LNCaP clone FGC (cell line): ENCODE measurements at regions not wholly inside any gene's neighbourhood (a gene's known extent, or its start where the extent isn't known, plus 50 kb on each side); places are given as distances from the start of the nearest gene placed in this dataset.

Experiments used
- DNase-seq: peaks from one replicate; pipeline ENCODE4 v3.0.0-alpha.2; 2011; ENCODE audit warnings: low read depth
- H3K4me3 ChIP-seq: 2 replicates; pipeline ENCODE4 v1.5.1; 2011; ENCODE audit warnings: mild to moderate bottlenecking, low read depth, low read length, control low read depth
- TF ChIP-seq, protein P1 (sequence below): IDR thresholded peaks from 2 replicates; pipeline ENCODE4 v1.5.1; 2012; ENCODE audit warnings: mild to moderate bottlenecking; ENCODE audit not compliant: control insufficient read depth, insufficient read depth; ENCODE audit errors: extremely low read depth

GRCh38 chr3:64848127-64848800, 160.5 kb upstream of the ADAMTS9 start:
- DNase-seq, result no peak
- no peak overlapping the region for H3K4me3 ChIP-seq
- TF ChIP-seq, protein P1, sequence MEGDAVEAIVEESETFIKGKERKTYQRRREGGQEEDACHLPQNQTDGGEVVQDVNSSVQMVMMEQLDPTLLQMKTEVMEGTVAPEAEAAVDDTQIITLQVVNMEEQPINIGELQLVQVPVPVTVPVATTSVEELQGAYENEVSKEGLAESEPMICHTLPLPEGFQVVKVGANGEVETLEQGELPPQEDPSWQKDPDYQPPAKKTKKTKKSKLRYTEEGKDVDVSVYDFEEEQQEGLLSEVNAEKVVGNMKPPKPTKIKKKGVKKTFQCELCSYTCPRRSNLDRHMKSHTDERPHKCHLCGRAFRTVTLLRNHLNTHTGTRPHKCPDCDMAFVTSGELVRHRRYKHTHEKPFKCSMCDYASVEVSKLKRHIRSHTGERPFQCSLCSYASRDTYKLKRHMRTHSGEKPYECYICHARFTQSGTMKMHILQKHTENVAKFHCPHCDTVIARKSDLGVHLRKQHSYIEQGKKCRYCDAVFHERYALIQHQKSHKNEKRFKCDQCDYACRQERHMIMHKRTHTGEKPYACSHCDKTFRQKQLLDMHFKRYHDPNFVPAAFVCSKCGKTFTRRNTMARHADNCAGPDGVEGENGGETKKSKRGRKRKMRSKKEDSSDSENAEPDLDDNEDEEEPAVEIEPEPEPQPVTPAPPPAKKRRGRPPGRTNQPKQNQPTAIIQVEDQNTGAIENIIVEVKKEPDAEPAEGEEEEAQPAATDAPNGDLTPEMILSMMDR, result no peak

- no peak overlapping the region for H3K4me3 ChIP-seq
- DNase-seq, result no peak
- TF ChIP-seq, protein P1, result no peak
Measured at GRCh38 chr3:64844558-64844957, 156.8 kb upstream of the ADAMTS9 start.

- H3K4me3 ChIP-seq, result no peak overlapping the region
- TF ChIP-seq, protein P1, result no peak
- DNase-seq, result no peak
Measured at GRCh38 chr3:64837986-64838735, 150.4 kb upstream of the ADAMTS9 start.

- no peak overlapping the region for H3K4me3 ChIP-seq
- no peak for DNase-seq
- TF ChIP-seq, protein P1, result no peak
Measured at GRCh38 chr3:64837126-64837738, 149.4 kb upstream of the ADAMTS9 start.

- DNase-seq, result no peak
- TF ChIP-seq, protein P1, result no peak
Measured at GRCh38 chr3:64836097-64836496, 148.3 kb upstream of the ADAMTS9 start.

DNA sequence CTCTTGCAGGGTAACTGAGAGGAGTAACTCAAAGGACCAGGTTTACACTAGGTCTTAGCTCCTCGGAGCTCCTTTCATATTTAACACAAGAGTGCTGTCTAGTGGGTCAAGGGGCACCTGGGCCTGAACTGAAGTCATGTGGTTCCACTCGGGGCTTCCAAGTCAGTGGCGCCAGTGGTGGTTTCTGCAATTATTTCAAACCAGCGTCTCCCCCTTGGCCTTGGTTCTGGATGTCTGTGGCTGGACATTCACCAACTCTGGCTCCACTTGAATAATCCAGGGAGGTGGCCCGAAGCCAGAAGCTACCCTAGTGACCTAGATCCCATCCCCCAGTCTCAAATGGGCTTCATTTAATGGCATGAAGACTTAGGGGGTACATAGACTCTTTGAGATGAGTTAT, 144.3 kb upstream of the ADAMTS9 start:
- DNase-seq, result no peak
- TF ChIP-seq, protein P1, result no peak
- no peak overlapping the region for H3K4me3 ChIP-seq

More at GRCh38 chr3:64836097-64836496, 148.3 kb upstream of the ADAMTS9 start:
- no peak overlapping the region for H3K4me3 ChIP-seq
